ENCODE measurements at regions not wholly inside any gene's neighbourhood (a gene's known extent, or its start where the extent isn't known, plus 50 kb on each side); places are given as distances from the start of the nearest gene placed in this dataset.

DNA sequence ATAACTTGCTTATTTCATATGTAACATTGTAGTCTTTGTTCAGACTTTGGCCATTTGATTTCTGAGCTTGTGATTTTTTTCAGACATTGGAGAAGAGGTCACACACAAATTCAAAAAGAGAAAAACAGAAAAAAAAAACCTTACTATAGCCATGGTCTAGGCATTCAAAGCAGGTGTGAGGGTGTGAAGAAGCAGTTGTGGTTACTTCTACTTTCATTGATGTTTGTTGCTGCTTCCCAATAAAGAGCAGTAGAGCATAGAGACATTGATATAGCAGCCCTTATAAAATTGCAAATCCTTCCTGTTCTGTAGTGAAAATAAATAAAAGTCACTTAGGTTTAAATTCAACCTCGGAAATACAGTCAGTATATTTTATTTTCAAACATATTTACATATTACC, 671.6 kb downstream of the GRXCR1 start:
- H3K27ac ChIP-seq = no peak overlapping the region
- H3K4me3 ChIP-seq = no peak overlapping the region
- H3K4me1 ChIP-seq (replicated peaks in 1 of 2) = no peaks in the 10 kb centered on the region
- no peak for DNase-seq
- no peaks in the 10 kb centered on the region for H3K27me3 ChIP-seq
- H3K36me3 ChIP-seq (replicated peaks in 1 of 2) = no peaks in the 10 kb centered on the region
- TF ChIP-seq, protein P1, sequence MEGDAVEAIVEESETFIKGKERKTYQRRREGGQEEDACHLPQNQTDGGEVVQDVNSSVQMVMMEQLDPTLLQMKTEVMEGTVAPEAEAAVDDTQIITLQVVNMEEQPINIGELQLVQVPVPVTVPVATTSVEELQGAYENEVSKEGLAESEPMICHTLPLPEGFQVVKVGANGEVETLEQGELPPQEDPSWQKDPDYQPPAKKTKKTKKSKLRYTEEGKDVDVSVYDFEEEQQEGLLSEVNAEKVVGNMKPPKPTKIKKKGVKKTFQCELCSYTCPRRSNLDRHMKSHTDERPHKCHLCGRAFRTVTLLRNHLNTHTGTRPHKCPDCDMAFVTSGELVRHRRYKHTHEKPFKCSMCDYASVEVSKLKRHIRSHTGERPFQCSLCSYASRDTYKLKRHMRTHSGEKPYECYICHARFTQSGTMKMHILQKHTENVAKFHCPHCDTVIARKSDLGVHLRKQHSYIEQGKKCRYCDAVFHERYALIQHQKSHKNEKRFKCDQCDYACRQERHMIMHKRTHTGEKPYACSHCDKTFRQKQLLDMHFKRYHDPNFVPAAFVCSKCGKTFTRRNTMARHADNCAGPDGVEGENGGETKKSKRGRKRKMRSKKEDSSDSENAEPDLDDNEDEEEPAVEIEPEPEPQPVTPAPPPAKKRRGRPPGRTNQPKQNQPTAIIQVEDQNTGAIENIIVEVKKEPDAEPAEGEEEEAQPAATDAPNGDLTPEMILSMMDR (IDR thresholded peaks at IDR 0.05) = no peak
- TF ChIP-seq POLR2A (IDR thresholded peaks at IDR 0.05) = no peak
- H3K9me3 ChIP-seq (replicated peaks in 1 of 3) = no peaks in the 10 kb centered on the region
- intact Hi-C loops (cut with DNase I) = no loop called here
- WGBS, 4 donors = 42 to 77% (median 70%) methylated on average over 1 of the region's 1 CpG

DNA sequence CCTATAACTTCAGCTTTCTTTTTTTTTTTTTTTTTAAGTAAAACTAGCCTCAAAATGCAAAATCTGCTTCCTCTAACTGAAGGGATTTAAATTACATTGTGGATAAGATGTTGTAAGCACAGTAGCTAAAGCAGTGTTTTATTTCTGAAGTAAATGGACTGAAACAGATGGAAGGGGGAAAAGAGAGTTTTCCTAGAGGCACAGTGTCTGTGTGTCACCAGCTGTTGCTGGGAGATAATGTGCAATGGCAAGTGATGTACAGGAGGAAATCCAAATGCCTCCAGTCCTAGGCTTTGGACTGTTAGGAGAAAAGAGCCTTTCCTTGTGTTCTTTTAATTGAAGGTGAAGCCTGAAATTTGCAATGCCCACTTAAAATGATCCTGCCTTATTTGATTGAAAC, 672.1 kb downstream of the GRXCR1 start:
- no peak for DNase-seq
- no peak overlapping the region for H3K4me3 ChIP-seq
- intact Hi-C loops (cut with DNase I) = no loop called here
- no peaks in the 10 kb centered on the region for H3K36me3 ChIP-seq (replicated peaks in 1 of 2)
- H3K27ac ChIP-seq = no peak overlapping the region
- no peaks in the 10 kb centered on the region for H3K27me3 ChIP-seq
- no peak for TF ChIP-seq POLR2A (IDR thresholded peaks at IDR 0.05)
- TF ChIP-seq, protein P1 (IDR thresholded peaks at IDR 0.05) = no peak
- H3K4me1 ChIP-seq (replicated peaks in 1 of 2) = no peaks in the 10 kb centered on the region
- H3K9me3 ChIP-seq (replicated peaks in 1 of 3) = no peaks in the 10 kb centered on the region

DNA sequence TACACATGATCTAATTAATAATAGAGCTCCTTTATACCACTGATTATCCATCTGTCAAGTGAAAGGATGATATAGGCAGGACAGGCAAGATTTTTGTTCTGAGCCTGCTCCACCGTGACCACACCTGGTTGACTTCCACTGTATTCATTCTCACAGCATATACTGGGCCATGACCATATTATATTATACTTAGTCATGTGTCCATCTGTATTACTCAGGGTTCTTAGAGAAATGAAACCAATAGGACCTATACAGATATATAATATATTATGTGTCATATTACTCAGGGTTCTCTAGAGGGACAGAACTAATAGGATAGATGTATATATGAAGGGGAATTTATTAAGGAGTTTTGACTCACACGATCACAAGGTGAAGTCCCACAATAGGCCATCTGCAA, 675.1 kb downstream of the GRXCR1 start:
- 83 to 94% (median 88%) methylated on average over 2 of the region's 2 CpGs for WGBS, 4 donors
- intact Hi-C loops (cut with DNase I) = no loop called here
- H3K36me3 ChIP-seq (replicated peaks in 1 of 2) = no peaks in the 10 kb centered on the region

DNA sequence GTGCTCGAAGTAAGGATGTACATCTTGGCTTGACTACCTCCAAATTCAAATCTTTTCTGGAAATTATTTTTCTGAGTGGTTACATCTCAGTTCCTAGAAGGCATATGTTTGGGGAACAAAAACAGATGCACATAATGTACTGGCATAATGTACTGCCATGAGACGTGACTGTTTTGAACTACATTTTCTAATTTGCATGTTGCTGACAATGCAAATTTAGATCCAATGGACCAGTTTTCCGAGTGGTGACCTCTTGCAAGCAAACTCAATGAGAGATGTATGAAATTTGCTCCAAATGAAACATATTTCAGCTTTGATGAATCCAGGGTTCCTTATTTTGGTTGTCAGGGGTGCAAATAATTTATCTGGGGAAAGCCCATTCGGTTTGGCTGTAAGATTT, 694.3 kb downstream of the GRXCR1 start:
- Histone ChIP-seq H3K27me3 (no peaks in the 10 kb centered on the region), H3K27ac (no peak overlapping the region), H3K9me3 (replicated peaks in 1 of 3) (no peaks in the 10 kb centered on the region), H3K4me1 (replicated peaks in 1 of 2) (no peaks in the 10 kb centered on the region), H3K4me3 (no peak overlapping the region), H3K36me3 (replicated peaks in 1 of 2) (no peaks in the 10 kb centered on the region)
- 60 to 70% (median 66%) methylated on average over 4 of the region's 4 CpGs for WGBS, 4 donors
- DNase-seq = no peak
- intact Hi-C loops (cut with DNase I) = no loop called here
- TF ChIP-seq, protein P1 (IDR thresholded peaks at IDR 0.05) = no peak
- no peak for TF ChIP-seq POLR2A (IDR thresholded peaks at IDR 0.05)

More for the DNA sequence above, 675.1 kb downstream of the GRXCR1 start:
- no peaks in the 10 kb centered on the region for H3K27me3 ChIP-seq
- no peak overlapping the region for H3K4me3 ChIP-seq
- TF ChIP-seq POLR2A (IDR thresholded peaks at IDR 0.05) = no peak
- TF ChIP-seq, protein P1 (IDR thresholded peaks at IDR 0.05) = no peak
- no peaks in the 10 kb centered on the region for H3K4me1 ChIP-seq (replicated peaks in 1 of 2)
- H3K27ac ChIP-seq = no peak overlapping the region
- DNase-seq = no peak
- no peaks in the 10 kb centered on the region for H3K9me3 ChIP-seq (replicated peaks in 1 of 3)

Data from adrenal gland (tissue), 9 donors.